ENCODE measurements at regions not wholly inside any gene's neighbourhood (a gene's known extent, or its start where the extent isn't known, plus 50 kb on each side); places are given as distances from the start of the nearest gene placed in this dataset.

- no peak for TF ChIP-seq CTCF (conservative IDR thresholded peaks at IDR 0.05; ENCODE audit: low read depth, low read length)
- no peak for TF ChIP-seq EZH2 (IDR thresholded peaks at IDR 0.05; ENCODE audit: borderline replicate concordance, low read depth, low read length, poor library complexity, severe bottlenecking)
Observed at GRCh38 chr4:135741583-135741982, 1540.0 kb upstream of the PABPC4L start.

Data from A673 (cell line).